BE2C (cell line): ENCODE measurements at regions not wholly inside any gene's neighbourhood (a gene's known extent, or its start where the extent isn't known, plus 50 kb on each side); places are given as distances from the start of the nearest gene placed in this dataset.

ENCODE experiments used
- DNase-seq: peaks from one replicate; pipeline ENCODE4 v3.0.0-alpha.2; 2020
- H3K27me3 ChIP-seq: fragments of 250-450 bp; sonication (Bioruptor Pico); 2 replicates; pipeline ENCODE4 v1.5.1; 2020; ENCODE audit warnings: mild to moderate bottlenecking
- H3K36me3 ChIP-seq: fragments of 250-450 bp; sonication (Bioruptor Pico); 2 replicates; pipeline ENCODE4 v1.5.1; 2020; ENCODE audit warnings: mild to moderate bottlenecking
- H3K4me1 ChIP-seq: fragments of 250-450 bp; sonication (Bioruptor Pico); 2 replicates; pipeline ENCODE4 v1.5.1; 2020
- H3K4me3 ChIP-seq: 2 replicates; pipeline ENCODE4 v1.5.1; 2011; ENCODE audit warnings: low read depth, low read length
- H3K9me3 ChIP-seq: fragments of 250-450 bp; sonication (Bioruptor Pico); 2 replicates; pipeline ENCODE4 v1.5.1; 2020
- TF ChIP-seq, protein P1 (sequence below): IDR thresholded peaks from 2 replicates; pipeline ENCODE4 v1.5.1; 2012; ENCODE audit warnings: mild to moderate bottlenecking, low read depth, low read length

GRCh38 chr1:59081795-59082194, 215.1 kb upstream of the FGGY start:
- TF ChIP-seq, protein P1, sequence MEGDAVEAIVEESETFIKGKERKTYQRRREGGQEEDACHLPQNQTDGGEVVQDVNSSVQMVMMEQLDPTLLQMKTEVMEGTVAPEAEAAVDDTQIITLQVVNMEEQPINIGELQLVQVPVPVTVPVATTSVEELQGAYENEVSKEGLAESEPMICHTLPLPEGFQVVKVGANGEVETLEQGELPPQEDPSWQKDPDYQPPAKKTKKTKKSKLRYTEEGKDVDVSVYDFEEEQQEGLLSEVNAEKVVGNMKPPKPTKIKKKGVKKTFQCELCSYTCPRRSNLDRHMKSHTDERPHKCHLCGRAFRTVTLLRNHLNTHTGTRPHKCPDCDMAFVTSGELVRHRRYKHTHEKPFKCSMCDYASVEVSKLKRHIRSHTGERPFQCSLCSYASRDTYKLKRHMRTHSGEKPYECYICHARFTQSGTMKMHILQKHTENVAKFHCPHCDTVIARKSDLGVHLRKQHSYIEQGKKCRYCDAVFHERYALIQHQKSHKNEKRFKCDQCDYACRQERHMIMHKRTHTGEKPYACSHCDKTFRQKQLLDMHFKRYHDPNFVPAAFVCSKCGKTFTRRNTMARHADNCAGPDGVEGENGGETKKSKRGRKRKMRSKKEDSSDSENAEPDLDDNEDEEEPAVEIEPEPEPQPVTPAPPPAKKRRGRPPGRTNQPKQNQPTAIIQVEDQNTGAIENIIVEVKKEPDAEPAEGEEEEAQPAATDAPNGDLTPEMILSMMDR, result no peak

DNA sequence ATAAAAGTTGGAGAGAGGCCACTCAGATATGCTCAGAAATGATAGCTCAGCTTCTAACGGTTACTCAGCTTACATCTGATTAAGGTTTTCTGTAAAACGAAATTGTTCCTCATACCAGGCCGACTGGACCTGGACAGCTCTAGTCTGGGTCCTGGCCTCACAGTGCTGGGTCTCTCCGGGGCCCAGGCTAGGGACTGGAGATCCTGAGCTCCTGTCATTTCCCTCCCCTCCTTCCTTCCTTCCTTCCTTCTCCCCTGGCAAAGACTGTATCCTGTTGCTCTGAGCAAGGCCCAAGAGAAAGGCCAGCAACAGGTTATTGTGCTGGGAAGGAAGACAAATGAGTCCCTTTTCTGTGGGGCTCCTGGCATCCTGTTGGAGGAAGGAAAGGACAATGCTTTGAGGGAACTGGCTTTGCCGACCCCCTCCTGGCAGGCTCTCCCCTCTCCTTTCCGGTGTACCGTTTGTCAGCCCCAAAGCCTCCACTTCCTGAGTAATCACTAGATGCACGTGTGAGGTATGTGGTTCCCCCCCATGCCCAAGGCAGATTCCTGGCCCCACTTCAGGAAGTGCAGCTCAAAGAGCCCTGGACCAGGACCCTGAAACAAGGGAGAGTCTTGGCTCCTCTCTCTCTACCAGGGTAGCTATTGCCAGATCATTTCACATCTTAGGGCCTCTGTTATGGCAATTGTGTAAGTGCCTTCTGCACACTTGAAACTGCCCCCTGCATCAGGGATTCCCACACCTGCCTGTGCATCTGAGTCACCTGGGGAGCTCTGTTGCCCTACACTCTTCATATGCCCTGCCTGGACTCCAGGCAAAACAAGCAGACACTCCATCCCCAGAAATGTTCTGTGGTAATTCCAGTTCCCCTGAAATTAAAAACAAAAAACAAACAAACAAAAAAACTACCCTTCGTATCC, 212.7 kb upstream of the FGGY start:
- H3K9me3 ChIP-seq, result no peaks in the 10 kb centered on the region
- H3K36me3 ChIP-seq, result no peaks in the 10 kb centered on the region
- no peaks in the 10 kb centered on the region for H3K4me1 ChIP-seq
- H3K27me3 ChIP-seq, result no peaks in the 10 kb centered on the region
- TF ChIP-seq, protein P1, result no peak
- DNase-seq, result no peak
- no peak overlapping the region for H3K4me3 ChIP-seq

More at GRCh38 chr1:59081795-59082194, 215.1 kb upstream of the FGGY start:
- Histone ChIP-seq H3K9me3 (no peaks in the 10 kb centered on the region), H3K4me3 (no peak overlapping the region), H3K27me3 (no peaks in the 10 kb centered on the region), H3K4me1 (no peaks in the 10 kb centered on the region), H3K36me3 (no peaks in the 10 kb centered on the region)
- no peak for DNase-seq

GRCh38 chr1:59085101-59085500, 211.8 kb upstream of the FGGY start:
- DNase-seq, result no peak
- TF ChIP-seq, protein P1, result no peak

DNA sequence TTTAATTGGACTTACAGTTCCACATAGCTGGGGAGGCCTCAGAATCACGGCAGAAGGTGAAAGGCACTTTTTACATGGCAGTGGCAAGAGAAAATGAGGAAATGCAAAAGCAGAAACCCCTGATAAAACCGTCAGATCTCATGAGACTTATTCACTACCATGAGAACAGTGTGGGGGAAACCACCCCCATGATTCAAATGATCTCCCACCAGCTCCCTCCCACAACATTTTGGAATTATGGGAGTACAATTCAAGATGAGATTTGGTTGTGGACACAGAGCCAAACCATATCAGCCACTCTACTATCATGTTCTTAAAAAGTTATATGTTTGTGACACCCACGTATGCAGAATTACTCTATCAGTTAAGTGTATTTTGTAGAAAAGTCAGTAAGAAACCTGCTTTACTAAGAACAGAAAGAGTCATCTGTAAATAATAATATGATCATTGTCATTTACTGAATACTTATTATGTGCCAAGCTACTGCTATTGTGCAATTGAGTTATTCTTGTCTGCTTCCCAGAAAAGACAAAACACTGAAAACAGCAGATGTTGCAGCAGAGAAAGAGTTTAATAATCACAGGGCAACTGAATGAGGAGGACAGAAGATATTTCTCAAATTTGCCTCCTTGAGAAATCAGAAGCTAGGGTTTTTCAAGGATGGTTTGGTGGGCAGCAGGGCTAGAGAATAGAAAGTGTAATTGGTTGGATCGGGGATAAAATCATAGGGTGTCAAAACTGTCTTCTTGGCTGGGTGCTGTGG, 207.7 kb upstream of the FGGY start:
- DNase-seq, result no peak
- H3K4me3 ChIP-seq, result no peak overlapping the region
- TF ChIP-seq, protein P1, result no peak
- no peaks in the 10 kb centered on the region for H3K4me1 ChIP-seq
- H3K9me3 ChIP-seq, result no peaks in the 10 kb centered on the region
- H3K36me3 ChIP-seq, result no peaks in the 10 kb centered on the region
- no peaks in the 10 kb centered on the region for H3K27me3 ChIP-seq

More at GRCh38 chr1:59085101-59085500, 211.8 kb upstream of the FGGY start:
- Histone ChIP-seq H3K27me3 (no peaks in the 10 kb centered on the region), H3K4me3 (no peak overlapping the region), H3K4me1 (no peaks in the 10 kb centered on the region), H3K9me3 (no peaks in the 10 kb centered on the region), H3K36me3 (no peaks in the 10 kb centered on the region)

DNA sequence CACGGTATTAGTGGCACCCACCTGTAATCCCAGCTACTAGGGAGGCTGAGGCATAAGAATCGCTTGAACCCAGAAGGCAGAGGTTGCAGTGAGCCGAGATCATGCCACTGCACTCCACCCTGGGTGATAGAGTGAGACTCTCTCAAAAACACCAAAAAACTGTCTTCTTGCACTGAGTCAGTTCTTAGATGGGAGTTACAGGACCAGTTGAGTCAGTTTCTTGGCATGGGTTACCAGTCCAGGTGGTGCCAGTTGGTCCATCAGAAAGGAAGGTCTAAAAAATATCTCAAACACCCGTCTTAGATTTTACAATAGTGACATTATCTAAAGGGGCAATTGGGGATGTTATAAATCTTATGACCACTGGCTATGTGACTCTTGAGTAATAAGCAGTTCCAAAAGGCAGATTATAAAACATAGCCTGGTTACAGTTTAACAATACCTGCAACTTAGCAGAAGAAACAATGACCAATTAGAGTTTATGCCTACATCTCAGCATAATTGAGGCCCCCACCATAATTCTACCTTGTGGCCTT, 206.9 kb upstream of the FGGY start:
- H3K4me3 ChIP-seq, result no peak overlapping the region
- H3K27me3 ChIP-seq, result no peaks in the 10 kb centered on the region
- H3K4me1 ChIP-seq, result no peaks in the 10 kb centered on the region
- no peak for DNase-seq
- TF ChIP-seq, protein P1, result no peak
- no peaks in the 10 kb centered on the region for H3K36me3 ChIP-seq
- no peaks in the 10 kb centered on the region for H3K9me3 ChIP-seq
